ENCODE measurements at regions not wholly inside any gene's neighbourhood (a gene's known extent, or its start where the extent isn't known, plus 50 kb on each side); places are given as distances from the start of the nearest gene placed in this dataset.

- no peak for DNase-seq
Measured at GRCh38 chr4:62288808-62289541, 1088.8 kb downstream of the ADGRL3 start.

GRCh38 chr4:62285026-62285425 is 1084.9 kb downstream of the ADGRL3 start:
- no peak for DNase-seq

GRCh38 chr4:62279689-62280088 is 1079.6 kb downstream of the ADGRL3 start:
- DNase-seq = no peak

- no peak for DNase-seq
Measured at GRCh38 chr4:62275470-62275869, 1075.3 kb downstream of the ADGRL3 start.

- DNase-seq = no peak
Measured at GRCh38 chr4:62274782-62275181, 1074.7 kb downstream of the ADGRL3 start.

GRCh38 chr4:62271107-62271506 is 1071.0 kb downstream of the ADGRL3 start:
- DNase-seq = no peak

GRCh38 chr4:62269918-62270317 is 1069.8 kb downstream of the ADGRL3 start:
- no peak for DNase-seq

GRCh38 chr4:62263454-62263853 is 1063.3 kb downstream of the ADGRL3 start:
- DNase-seq = no peak

GRCh38 chr4:62262676-62263075 is 1062.5 kb downstream of the ADGRL3 start:
- no peak for DNase-seq

- no peak for DNase-seq
Measured at GRCh38 chr4:62260254-62260653, 1060.1 kb downstream of the ADGRL3 start.

GRCh38 chr4:62256479-62256878 is 1056.4 kb downstream of the ADGRL3 start:
- no peak for DNase-seq

- DNase-seq = no peak
Measured at GRCh38 chr4:62252728-62253127, 1052.6 kb downstream of the ADGRL3 start.

GRCh38 chr4:62250100-62250499 is 1050.0 kb downstream of the ADGRL3 start:
- no peak for DNase-seq

- DNase-seq = no peak
Measured at GRCh38 chr4:62243895-62244294, 1043.8 kb downstream of the ADGRL3 start.

- DNase-seq = no peak
Measured at GRCh38 chr4:62235911-62236310, 1035.8 kb downstream of the ADGRL3 start.

- DNase-seq = no peak
Measured at GRCh38 chr4:62232814-62233213, 1032.7 kb downstream of the ADGRL3 start.

- no peak for DNase-seq
Measured at GRCh38 chr4:62231994-62232393, 1031.9 kb downstream of the ADGRL3 start.

GRCh38 chr4:62226082-62226481 is 1026.0 kb downstream of the ADGRL3 start:
- DNase-seq = no peak

- no peak for DNase-seq
Measured at GRCh38 chr4:62222121-62222520, 1022.0 kb downstream of the ADGRL3 start.

- DNase-seq = no peak
Measured at GRCh38 chr4:62210486-62210885, 1010.4 kb downstream of the ADGRL3 start.

GRCh38 chr4:62209757-62210485 is 1009.8 kb downstream of the ADGRL3 start:
- peak; percentile 17 for DNase-seq

- no peak for DNase-seq
Measured at GRCh38 chr4:62208921-62209320, 1008.8 kb downstream of the ADGRL3 start.

- DNase-seq = no peak
Measured at GRCh38 chr4:62204136-62204535, 1004.0 kb downstream of the ADGRL3 start.

- no peak for DNase-seq
Measured at GRCh38 chr4:62199291-62199810, 999.2 kb downstream of the ADGRL3 start.
